Left renal pelvis (tissue), 4 donors: ENCODE measurements at regions not wholly inside any gene's neighbourhood (a gene's known extent, or its start where the extent isn't known, plus 50 kb on each side); places are given as distances from the start of the nearest gene placed in this dataset.

Source experiments
- DNase-seq, 4 donors: peaks; one replicate each; pipeline ENCODE4 v3.0.0-alpha.2; 2013; ENCODE audit warnings: low read depth in 4 of 4, low spot score in 3 of 4

DNA sequence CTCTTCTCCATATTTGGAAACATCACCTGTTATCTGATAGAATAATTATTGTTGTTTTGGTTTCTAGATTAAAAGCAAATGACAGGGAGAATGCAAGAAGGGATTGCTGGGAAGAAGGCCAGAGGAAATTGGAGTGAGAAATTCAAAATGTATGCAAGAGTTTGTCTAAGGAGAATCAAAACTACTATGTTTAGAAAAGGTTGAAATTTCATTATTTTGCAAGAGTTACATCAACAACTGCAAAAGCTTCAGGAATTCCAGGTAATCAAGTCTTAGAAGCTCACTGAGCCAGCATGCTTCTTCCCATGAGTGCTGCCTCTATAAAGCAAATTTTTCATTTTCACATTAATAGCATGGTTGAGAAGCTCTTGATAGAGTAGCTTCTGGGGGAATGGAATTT, 177.2 kb upstream of the GBE1 start:
- no peak for DNase-seq

DNA sequence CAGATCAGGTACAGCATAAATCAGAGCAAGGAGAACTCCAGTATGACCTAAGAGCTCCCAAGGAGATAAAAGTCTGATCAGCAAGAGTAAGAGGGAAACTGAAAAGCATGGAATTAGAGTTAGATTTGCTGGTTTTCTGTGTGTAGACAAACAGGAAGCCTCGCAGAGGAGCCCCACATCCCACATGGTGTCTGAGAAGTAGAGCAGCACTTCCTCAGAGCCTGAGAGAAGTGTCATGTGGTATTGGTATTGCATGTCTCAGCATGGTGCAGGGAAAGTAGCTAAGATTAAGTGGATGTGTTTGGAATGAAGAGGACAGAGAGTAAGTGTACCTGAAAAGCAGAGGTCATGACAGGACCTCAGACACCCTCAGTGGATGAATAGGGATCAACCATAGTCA, 175.4 kb upstream of the GBE1 start:
- DNase-seq: no peak

DNA sequence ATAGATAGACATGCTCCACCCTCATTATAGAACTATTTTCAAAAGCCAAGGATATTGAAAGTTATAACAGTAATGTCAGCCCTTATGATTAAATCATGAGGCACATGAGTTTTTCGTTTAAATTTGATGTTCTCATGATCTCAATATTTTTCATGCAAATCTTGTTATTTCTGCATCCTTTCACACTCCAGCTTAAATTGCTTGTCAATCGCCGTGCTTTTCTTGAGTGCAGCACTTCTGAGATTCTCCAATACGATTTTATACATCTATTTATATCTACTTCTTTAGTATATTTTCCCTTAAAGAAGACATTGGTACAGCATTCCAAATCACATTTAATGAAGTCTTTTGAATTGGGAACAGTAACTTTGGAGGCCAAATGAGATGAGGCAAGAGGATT, 171.2 kb upstream of the GBE1 start:
- DNase-seq: no peak

DNA sequence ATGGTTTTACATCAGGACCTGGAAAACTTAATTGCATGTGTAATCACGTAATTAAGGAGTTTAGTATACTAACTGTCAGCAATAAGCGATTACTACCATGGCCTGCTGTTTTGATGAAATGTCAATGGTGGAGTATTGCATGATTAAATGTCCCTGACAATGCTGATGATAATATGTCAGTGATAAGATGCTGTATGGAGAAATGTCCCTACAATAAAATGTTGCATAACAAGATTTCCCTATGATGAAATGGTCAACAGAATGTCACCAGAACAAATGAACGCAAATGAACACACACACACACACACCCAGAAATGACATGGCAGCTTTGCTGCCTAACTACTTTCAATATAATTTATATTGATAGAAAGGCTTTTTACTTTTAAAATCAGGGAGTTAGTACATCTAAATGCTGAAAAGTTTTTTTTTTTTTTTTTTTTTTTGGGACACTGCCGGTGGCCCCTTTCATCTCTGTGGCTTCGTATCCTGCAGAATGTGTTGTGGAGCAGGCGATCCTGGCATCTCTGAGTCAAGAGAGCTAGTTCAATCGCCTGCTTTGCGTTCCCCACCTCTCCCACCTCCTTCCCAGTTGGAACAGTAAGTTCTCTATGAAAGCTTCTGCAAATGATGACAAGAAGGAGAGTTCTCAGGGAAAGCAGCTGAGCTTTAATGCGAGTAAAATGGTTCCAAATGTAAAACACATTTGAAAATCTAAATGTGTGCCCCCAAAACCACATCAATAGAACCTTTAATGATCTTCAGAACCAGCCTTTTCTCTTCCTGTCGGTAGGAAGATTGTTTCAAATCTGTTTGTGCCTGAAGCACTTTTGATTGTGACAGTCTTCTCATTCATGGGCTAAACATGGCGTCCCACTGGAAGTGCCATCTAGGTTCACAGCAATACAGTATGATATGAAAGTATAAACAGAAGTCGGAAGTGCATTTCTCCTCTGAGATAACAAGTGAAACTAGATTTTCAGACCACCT, 170.1 kb upstream of the GBE1 start:
- no peak for DNase-seq

DNA sequence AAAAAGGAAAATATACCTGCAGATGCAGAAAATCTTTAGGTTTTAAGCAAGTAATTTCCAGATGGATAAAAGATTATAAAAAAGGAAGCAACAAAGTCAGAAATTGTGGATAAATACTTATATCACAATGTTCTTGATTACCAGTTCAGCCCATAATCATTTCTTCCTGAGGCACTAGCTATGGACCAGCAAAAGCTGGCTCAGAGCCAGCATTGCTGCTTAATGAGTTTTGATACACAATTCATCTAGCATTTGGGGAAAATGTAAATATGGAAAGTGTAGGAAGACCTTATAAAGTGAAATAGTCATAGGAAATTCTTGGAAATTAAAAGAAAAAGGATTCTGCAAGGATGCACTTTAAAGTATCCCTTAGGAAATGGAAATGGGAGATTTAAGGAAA, 168.3 kb upstream of the GBE1 start:
- no peak for DNase-seq

DNA sequence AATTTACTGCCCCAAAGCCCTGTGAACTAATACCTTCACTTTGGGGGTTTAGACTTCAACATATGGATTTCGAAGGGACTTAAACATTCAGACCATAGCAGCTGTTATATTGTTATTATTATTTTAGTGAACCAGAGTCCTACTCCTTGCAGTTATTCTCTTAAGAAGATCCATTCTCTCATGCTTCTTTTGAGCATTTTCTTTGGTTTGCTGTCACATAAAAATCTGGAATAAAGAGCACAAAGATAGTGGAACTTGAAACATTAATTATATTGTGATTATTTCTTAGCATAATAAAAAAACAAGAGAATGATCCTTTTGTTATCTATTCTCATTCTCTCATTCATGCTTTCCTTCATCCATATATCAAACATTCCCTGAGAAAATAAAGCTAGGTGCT, 166.4 kb upstream of the GBE1 start:
- no peak for DNase-seq

GRCh38 chr3:81925385-81925784, 163.9 kb upstream of the GBE1 start:
- no peak for DNase-seq

DNA sequence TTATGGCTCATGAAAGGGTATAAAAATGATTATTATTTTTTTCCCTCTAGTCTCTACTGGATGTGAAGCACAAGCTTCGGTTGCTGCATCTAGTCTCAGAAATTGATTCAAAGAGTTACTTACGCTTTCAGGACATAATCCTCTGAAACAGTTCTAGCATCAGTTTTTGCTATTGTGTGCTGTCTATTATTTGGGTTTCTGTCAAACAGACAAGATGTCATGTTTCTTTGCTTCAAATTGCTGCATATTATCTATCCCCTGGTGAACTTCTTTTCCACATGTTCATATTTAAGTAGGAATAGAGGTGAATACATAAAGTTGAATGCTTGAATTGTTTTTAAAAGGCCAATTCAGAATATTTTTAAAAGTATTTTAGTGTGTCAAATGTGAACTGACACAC, 161.6 kb upstream of the GBE1 start:
- DNase-seq: no peak

GRCh38 chr3:81922404-81922803, 161.0 kb upstream of the GBE1 start:
- DNase-seq: no peak

DNA sequence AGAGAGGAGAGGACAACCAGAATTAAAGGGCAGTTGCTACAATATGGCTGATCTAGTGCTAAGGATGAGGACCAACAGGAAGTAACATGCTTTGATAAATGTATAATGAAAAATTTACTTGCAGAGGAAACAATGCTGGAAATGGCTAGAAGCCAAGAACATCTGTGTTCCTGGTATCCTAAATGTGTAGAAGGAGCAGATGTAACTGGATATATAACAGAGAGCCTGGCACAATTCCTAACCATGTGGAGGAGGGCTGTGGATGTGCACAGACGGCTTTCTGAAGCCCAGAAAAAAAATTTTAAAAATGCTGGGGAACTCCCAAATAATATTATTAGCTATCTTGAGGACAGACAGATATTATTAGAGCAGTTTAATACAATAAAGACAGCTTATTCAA, 159.4 kb upstream of the GBE1 start:
- no peak for DNase-seq

DNA sequence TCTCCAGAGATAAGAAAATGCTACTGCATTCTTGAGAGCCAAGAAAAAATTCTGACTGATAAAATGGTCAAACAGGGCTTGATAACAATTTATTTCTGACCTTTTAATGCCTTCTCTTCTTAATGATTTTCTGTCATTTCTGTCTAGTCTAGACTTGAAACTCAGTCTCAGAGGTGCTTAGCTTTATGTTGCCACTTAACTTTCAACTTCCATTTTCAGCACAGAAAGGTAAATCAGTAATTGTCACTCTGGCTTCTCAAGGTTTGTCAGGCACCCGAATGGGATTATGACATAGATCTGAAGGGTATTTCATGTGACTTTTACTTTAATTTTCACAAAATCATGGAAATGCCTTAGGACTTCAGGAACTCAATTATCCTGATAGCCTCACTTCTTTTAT, 155.4 kb upstream of the GBE1 start:
- no peak for DNase-seq

- no peak for DNase-seq
These were observed 152.6 kb upstream of the GBE1 start for GRCh38 chr3:81913886-81914663.

DNA sequence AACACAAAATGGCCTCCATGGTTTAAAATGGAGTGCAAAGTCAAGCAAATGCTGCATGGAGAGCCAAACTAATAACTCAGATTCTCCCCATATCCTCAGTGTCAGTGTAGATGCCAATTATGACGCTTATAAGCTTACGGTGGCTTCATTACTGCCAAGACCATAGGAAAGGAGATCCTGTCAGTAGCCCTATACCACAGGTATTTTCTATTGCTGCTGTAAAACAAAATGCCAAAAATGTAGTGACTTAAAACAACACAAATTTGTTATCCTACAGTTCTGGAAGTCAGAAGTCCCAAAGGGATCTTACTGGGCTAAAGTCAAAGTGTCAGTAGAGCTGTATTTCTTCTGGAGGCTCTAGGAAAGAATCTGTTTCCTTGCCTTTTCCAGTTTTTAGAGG, 149.8 kb upstream of the GBE1 start:
- DNase-seq: no peak

GRCh38 chr3:81910244-81910852, 148.9 kb upstream of the GBE1 start:
- no peak for DNase-seq

DNA sequence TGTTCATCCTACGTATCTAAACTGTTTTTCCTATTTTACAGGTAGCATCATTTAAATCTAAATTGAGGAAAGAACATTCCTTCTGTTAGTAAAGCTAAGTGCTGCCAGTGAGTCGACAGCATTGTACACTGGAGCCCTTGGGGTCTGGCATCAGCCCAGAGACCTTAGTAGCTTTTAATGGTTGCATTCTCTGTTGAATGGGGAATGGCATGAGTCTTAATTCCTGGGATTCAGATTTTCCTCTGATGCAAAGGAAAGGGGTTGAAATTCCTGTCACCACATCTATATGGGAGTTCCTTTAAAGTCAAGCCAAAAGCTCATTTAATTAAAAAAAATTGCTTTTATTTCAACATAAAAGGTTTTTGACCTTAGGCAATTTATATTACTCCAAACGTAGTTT, 148.4 kb upstream of the GBE1 start:
- no peak for DNase-seq

DNA sequence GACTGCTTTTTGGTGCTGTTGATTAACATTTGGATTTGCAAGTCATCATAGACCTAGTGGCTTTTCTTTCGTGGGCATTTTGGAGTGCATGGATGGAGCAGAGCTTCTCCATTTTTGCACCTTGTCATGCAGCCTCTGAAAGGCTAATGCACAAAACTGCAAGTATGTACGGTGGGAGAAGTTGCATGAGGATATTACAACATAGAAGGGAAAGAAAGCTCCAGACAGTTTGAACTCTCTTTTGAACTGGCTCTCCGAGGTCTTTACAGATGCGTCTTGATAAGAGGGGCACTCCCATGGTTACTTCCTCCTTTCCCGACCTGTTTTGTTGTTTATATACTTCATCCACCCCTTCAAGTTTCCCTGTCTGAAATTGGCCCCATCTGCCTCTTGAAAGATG, 147.1 kb upstream of the GBE1 start:
- DNase-seq: no peak

DNA sequence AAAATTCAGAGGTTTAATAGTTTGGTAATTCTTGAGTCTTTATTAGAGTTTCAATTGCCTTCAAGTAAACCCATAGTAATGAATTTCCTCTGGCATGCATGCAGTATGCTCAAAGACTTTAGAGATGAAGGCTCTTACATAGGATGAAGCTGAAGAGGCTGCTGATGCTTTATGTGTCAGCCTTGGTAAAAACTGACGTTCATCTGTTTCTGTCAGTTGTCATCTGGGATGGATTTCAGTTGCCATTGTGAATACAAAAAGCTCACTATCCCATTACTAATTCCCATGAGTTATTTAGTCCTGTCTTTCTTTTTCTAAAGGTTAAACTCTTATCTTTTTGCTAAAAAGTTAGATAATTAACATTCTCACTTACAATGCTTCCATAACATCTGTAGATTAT, 136.9 kb upstream of the GBE1 start:
- no peak for DNase-seq

DNA sequence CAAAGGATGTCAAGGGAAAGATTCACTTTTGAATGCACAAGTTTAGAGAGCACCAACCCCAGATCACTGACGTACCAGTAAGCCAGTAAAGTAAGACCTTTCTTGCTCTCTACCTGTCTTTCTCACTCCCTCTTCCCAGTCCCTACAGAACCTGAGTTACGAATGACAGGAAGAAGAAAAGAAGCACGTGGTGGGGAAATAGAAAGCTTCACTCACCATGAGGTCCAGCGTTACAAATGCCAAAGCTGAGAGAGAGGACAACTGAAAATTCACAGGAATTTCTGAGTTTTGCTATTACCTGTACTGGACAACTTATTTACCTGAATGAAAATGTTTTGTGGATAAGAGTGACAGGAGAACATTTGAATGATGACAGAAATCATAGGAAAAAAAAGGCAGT, 133.2 kb upstream of the GBE1 start:
- no peak for DNase-seq

GRCh38 chr3:81891055-81891895, 129.8 kb upstream of the GBE1 start:
- no peak for DNase-seq

DNA sequence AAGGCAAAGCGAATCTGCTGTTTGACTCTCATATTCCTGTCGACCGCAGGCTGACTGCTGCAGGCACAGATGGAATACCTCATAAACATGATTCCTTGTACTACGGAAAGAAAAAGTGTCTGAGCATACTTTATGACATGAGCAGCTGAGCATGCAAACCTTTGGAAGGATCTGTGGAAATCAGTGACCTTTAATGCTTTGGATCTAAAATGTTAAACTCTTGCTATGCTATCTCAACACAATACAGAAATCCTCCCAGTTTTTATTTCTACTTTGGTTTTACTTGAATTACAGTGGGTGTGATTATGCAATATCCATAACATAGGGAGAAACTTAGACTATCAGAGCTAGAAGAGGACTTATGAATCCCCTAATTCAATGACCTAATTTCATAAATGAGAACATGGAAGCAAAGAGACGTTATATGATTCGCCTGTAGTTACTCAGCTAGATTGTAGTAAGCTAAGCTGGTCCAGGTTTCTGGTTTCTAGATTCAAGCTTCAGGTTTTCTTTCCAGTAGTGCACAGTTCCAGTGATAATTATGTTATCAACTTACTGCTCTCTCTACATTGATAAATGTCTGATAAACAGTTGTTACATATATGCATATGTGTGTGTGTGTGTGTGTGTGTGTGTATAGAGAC, 127.6 kb upstream of the GBE1 start:
- DNase-seq: no peak
